Adipocyte (in vitro differentiated cells): ENCODE measurements at regions not wholly inside any gene's neighbourhood (a gene's known extent, or its start where the extent isn't known, plus 50 kb on each side); places are given as distances from the start of the nearest gene placed in this dataset.

Experiments
- DNase-seq: peaks from one replicate; pipeline ENCODE4 v3.0.0-alpha.2; 2015; ENCODE audit warnings: low read depth
- H3K27me3 ChIP-seq: replicated peaks from 2 replicates; pipeline ENCODE4 v1.7.0; 2013; ENCODE audit warnings: mild to moderate bottlenecking, low read length, moderate library complexity; ENCODE audit not compliant: control insufficient read depth, insufficient read depth
- H3K36me3 ChIP-seq: 2 replicates; pipeline ENCODE4 v1.7.0; 2013; ENCODE audit warnings: low read length, mild to moderate bottlenecking, moderate library complexity; ENCODE audit not compliant: control insufficient read depth, insufficient read depth, severe bottlenecking
- H3K4me1 ChIP-seq: 2 replicates; pipeline ENCODE4 v1.7.0; 2013; ENCODE audit warnings: mild to moderate bottlenecking, low read length, moderate library complexity; ENCODE audit not compliant: control insufficient read depth, insufficient read depth
- H3K4me3 ChIP-seq: 2 replicates; pipeline ENCODE4 v1.7.0; 2013; ENCODE audit warnings: mild to moderate bottlenecking, low read length, moderate library complexity
- H3K9ac ChIP-seq: 2 replicates; pipeline ENCODE4 v1.7.0; 2013; ENCODE audit warnings: mild to moderate bottlenecking, low read length, moderate library complexity
- H3K9me3 ChIP-seq: 2 replicates; pipeline ENCODE4 v1.7.0; 2013; ENCODE audit warnings: mild to moderate bottlenecking, low read length, moderate library complexity; ENCODE audit not compliant: control insufficient read depth

DNA sequence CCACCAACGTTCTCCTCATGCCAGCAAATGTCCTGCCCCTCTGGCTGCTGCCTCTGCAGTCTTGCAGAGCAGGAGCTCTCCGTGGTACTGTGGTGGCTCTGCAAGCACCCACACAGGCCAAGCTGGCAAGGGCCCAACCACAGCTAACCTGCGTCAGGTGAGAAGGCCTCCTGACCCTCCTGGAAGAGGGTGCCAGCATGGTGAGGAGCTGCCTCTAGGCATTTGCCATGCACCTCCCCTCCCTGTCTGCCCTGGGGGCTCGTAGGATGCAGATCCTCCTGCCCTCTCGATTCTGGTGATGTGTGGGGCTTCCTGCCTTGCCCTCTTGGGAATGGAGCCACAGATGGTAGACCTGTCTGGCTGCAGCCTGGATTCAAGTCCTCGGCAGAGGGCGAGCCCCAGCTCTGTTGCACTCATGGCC, 1408.8 kb downstream of the TBC1D22A start:
- Histone ChIP-seq H3K27me3 (no peaks in the 10 kb centered on the region), H3K36me3 (no peaks in the 10 kb centered on the region), H3K9me3 (no peaks in the 10 kb centered on the region), H3K4me1 (no peaks in the 10 kb centered on the region), H3K4me3 (no peak overlapping the region), H3K9ac (no peak overlapping the region)
- no peak for DNase-seq

DNA sequence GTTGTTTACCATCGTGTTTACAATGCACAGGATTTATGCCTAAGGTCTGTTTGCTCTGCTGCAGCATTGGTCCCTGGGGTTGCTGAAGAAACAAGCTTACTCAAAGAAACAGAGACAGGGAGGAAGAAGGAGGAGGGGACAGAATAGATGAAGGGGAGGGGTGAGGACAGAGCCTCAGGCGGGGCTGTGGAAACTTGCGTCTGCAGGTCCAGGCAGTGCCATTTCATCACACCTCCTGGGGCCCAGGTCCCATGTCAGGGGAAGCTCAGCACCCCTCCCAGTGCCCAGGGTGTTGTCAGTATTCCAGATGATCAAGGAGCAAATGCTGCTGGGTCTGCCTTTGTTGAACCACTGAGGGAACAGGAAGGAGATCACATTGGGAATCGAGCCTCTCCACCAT, 1406.8 kb downstream of the TBC1D22A start:
- Histone ChIP-seq H3K9ac (no peak overlapping the region), H3K9me3 (no peaks in the 10 kb centered on the region), H3K4me3 (no peak overlapping the region), H3K36me3 (no peaks in the 10 kb centered on the region), H3K27me3 (no peaks in the 10 kb centered on the region), H3K4me1 (no peaks in the 10 kb centered on the region)
- no peak for DNase-seq

DNA sequence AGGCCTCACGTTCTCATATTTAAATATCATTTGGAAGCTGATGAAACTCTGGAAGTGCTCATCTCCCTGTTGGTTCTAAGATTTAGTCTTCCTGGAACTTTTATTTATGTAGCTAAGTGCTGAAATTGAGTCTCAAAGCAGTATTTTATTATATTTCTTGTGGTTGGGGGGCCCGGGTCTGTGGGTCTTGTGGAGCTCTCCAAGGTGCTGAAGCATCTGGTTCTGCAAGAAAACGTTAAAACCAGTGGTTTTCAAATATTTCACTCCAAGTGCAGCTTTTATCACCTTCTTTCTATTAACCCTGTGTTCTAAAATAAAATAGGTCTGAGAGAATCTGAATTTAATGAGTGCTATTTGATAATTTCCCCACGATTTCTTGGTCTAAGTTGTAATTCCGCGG, 1404.8 kb downstream of the TBC1D22A start:
- Histone ChIP-seq H3K4me1 (no peaks in the 10 kb centered on the region), H3K36me3 (no peaks in the 10 kb centered on the region), H3K27me3 (no peaks in the 10 kb centered on the region), H3K9me3 (no peaks in the 10 kb centered on the region), H3K9ac (no peak overlapping the region), H3K4me3 (no peak overlapping the region)
- DNase-seq, result no peak

DNA sequence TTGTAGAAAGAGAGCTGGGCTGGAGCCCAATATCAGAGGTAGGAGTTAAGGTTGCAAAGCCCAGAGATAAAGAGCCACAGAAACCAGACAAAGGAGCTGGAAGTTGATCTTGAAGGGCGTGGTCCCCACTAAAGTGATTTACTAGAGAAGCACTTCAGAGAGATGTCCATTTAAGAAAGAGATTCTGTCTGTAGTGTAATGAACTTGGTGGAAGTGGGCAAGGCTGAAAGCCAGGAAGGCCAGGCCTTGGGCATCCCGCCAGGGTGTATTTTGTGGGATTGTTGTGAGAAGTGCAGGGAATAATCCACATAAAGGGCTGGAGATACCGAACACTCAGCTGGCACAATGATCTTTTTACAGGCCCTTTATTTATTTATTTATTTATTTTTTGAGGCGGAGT, 1398.8 kb downstream of the TBC1D22A start:
- H3K9ac ChIP-seq, result no peak overlapping the region
- H3K27me3 ChIP-seq, result no peaks in the 10 kb centered on the region
- DNase-seq, result no peak
- H3K4me3 ChIP-seq, result no peak overlapping the region
- H3K9me3 ChIP-seq, result no peaks in the 10 kb centered on the region
- H3K36me3 ChIP-seq, result no peaks in the 10 kb centered on the region
- H3K4me1 ChIP-seq, result no peaks in the 10 kb centered on the region

DNA sequence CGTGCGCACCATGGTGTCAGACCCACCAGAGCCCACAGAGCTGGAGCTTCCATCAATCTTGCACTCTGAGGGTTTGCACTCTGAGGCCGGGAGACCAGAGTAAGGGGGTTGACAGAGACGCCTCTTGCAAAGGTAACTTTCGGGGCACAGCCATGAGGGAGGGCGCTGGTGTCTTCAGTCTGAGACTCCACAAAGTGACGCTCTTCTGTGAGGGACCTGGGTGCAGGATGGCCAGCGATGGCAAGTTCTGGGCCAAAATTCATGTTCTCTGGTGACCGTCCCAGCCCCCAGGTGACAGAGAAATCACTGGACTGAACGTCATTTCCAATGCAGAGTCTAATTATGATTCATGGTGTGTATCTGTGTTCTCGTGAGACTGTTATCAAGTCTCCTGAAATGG, 1395.2 kb downstream of the TBC1D22A start:
- no peaks in the 10 kb centered on the region for H3K27me3 ChIP-seq
- no peaks in the 10 kb centered on the region for H3K36me3 ChIP-seq
- H3K4me3 ChIP-seq, result no peak overlapping the region
- H3K4me1 ChIP-seq, result no peaks in the 10 kb centered on the region
- H3K9ac ChIP-seq, result no peak overlapping the region
- no peak for DNase-seq
- no peaks in the 10 kb centered on the region for H3K9me3 ChIP-seq

DNA sequence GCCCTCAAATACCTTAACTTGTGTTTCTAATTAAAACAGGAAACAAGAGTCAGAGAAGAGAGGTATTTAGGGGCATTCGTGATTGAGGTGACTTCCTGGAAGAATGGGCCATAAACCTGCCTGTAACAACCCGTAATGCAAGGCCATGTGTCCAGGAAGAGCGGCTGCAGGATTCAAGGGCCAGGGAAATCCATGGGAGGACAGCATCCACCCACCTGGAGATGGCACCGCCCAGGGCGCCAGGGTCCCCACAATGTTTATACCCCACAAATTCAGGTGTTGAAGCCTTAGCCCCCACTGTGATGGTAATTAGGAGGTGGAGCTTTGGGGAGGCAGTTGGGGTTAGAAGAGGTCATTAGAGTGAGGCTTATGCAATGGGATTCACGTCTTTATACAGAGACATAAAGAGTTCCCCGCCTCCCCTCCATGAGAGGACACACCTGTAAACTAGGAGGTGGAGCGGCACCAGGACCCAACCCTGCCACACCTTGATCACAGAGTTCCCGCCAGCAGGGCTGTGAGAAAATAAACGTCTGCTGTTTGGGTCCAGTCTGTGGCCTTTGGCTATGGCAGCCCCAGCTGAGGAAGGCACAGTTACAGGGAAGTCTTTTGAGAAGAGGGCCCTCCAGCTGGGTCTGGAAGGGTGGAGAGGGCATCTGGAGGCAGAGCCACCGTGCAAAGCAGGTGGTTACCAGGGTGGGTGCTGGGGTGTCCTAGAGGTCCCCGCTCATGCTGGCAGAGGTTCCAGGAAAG, 1394.3 kb downstream of the TBC1D22A start:
- H3K27me3 ChIP-seq, result no peaks in the 10 kb centered on the region
- H3K9ac ChIP-seq, result no peak overlapping the region
- DNase-seq, result no peak
- no peak overlapping the region for H3K4me3 ChIP-seq
- H3K4me1 ChIP-seq, result no peaks in the 10 kb centered on the region
- H3K36me3 ChIP-seq, result no peaks in the 10 kb centered on the region
- H3K9me3 ChIP-seq, result no peaks in the 10 kb centered on the region

DNA sequence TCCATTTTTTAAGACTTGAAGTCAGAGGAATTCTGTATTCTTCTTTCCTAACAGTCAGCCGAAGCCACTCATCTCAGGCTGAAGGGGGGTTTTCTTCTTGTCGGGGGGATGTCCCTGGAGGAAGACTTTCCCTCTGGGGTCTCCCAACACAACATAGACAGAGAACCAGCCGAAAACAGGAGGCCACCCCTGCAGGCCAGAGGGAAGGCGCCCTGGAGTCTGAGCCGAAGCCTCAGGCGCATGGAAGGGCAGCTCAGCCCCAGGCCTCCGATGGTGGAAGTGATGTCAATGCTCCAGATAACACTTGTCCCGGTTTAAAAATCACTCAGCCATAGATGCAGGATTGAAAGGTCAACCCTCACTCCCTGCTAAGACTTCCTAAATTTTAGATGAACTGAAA, 1393.0 kb downstream of the TBC1D22A start:
- H3K9me3 ChIP-seq, result no peaks in the 10 kb centered on the region
- no peaks in the 10 kb centered on the region for H3K36me3 ChIP-seq
- H3K27me3 ChIP-seq, result no peaks in the 10 kb centered on the region
- no peak for DNase-seq
- no peak overlapping the region for H3K4me3 ChIP-seq
- H3K4me1 ChIP-seq, result no peaks in the 10 kb centered on the region
- no peak overlapping the region for H3K9ac ChIP-seq

DNA sequence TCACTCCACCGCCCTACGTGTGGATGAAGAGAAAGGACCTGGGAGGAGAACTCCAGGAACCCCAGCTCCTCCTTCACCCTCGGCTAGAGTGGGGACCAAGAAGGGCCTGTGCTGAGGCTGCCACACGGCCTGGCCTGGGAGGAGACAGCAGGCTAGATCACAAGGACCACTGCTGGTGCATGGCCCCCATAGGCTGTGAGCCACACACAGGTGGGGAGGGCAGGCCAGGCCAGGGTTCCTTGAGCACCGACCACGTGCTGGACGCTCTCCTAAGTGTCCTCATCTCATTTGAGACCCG, 1392.4 kb downstream of the TBC1D22A start:
- H3K36me3 ChIP-seq, result no peaks in the 10 kb centered on the region
- DNase-seq, result no peak
- no peak overlapping the region for H3K9ac ChIP-seq

DNA sequence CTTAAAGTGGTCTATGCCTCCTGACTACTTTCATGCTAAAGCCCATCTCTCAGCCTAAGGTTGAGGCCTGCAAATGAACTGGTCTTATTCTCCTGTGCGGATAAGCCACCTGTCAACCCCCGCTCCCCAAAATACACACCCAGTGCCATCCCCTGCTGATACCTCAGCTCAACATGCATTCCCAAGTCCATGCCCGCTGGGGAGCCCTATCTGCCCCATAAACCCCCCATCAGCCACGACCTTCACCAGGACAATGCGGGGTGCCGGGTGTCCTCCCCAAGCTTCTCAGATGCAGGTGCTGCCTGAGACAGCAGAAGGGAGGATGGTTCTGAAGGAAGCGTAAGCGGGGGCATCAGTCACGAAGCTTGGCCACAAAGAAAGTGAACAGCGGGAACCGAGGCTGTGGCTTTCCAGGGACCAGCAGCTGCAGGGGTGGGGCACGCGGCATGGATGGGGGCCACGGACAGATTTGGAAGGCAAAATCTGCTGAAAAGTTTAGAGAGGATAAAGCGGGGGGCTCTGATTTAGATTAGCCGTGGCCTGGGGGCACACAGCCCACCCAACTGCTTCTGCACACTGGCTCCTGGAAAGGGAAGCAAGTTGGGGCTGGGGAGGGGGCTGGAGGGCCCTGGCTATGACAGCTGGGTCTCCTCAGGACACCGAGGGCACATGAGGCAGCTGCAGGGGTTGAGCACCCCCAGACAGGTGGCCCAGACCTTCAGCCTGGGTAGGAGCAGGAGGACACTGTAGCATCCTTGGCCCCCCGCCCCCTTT, 1391.9 kb downstream of the TBC1D22A start:
- DNase-seq, result no peak
- no peaks in the 10 kb centered on the region for H3K9me3 ChIP-seq
- H3K9ac ChIP-seq, result no peak overlapping the region

More for the DNA sequence above, 1392.4 kb downstream of the TBC1D22A start:
- no peaks in the 10 kb centered on the region for H3K4me1 ChIP-seq
- H3K4me3 ChIP-seq, result no peak overlapping the region
- no peaks in the 10 kb centered on the region for H3K9me3 ChIP-seq
- H3K27me3 ChIP-seq, result no peaks in the 10 kb centered on the region

DNA sequence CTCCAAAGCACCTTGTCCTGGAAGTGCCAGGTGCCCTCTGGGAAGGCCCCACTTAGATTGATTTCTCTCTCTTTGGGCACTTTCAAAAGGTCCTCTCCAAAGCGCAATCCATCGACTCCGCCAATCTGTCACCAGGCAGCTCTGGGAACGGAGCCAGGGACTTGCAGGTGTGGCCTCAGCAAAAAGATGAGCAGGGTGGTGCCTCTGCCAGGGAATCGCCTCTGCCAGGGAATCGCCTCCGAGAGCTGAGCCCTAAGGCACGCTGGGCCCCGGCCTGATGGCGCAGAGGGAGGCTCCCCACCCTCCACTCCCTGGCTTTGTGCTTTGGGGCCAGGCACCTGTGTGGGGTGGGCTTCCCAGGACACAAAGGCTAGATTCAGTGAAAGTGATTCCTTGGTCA, 1391.3 kb downstream of the TBC1D22A start:
- H3K36me3 ChIP-seq, result no peaks in the 10 kb centered on the region
- H3K4me1 ChIP-seq, result no peaks in the 10 kb centered on the region
- no peaks in the 10 kb centered on the region for H3K27me3 ChIP-seq
- no peak for DNase-seq
- H3K9me3 ChIP-seq, result no peaks in the 10 kb centered on the region
- no peak overlapping the region for H3K9ac ChIP-seq
- no peak overlapping the region for H3K4me3 ChIP-seq

More for the DNA sequence above, 1391.9 kb downstream of the TBC1D22A start:
- H3K4me1 ChIP-seq, result no peaks in the 10 kb centered on the region
- no peak overlapping the region for H3K4me3 ChIP-seq
- no peaks in the 10 kb centered on the region for H3K36me3 ChIP-seq
- H3K27me3 ChIP-seq, result no peaks in the 10 kb centered on the region

DNA sequence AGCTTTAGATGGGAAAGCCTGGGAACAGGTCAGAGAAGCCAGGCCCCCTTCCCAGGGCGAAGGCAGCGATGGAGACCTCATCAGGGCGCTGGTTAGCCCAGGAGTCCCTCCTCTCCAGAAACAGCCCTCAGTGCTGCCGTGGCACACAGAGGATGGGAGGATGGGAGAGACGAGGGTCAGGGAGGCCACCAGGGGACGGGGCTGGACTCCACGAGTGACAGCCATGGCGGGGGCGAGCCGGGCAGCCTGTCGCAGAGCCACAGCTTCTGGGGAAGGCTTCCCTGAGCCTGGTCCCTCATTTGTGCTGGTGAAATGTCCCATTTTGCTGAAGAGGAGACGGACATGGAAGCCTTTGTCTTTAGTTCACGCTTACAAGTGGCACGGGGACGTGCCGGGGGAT, 1390.5 kb downstream of the TBC1D22A start:
- Histone ChIP-seq H3K9me3 (no peaks in the 10 kb centered on the region), H3K36me3 (no peaks in the 10 kb centered on the region), H3K9ac (no peak overlapping the region), H3K27me3 (peaks cover 5% of the 10 kb centered on the region), H3K4me1 (no peaks in the 10 kb centered on the region), H3K4me3 (no peak overlapping the region)
- DNase-seq, result no peak
